GM20000 (cell line): ENCODE measurements at regions not wholly inside any gene's neighbourhood (a gene's known extent, or its start where the extent isn't known, plus 50 kb on each side); places are given as distances from the start of the nearest gene placed in this dataset.
A peak's percentile ranks its signal among the peaks of the same experiment; 100 is the strongest.

Experiments used
- DNase-seq: peaks from one replicate; pipeline ENCODE4 v3.0.0; 2012; ENCODE audit warnings: low spot score
- CTCF ChIP-seq: IDR thresholded peaks from 2 replicates; pipeline ENCODE4 v1.5.1; 2012; ENCODE audit warnings: mild to moderate bottlenecking, control low read depth; ENCODE audit errors: extremely low read depth, missing control alignments

DNA sequence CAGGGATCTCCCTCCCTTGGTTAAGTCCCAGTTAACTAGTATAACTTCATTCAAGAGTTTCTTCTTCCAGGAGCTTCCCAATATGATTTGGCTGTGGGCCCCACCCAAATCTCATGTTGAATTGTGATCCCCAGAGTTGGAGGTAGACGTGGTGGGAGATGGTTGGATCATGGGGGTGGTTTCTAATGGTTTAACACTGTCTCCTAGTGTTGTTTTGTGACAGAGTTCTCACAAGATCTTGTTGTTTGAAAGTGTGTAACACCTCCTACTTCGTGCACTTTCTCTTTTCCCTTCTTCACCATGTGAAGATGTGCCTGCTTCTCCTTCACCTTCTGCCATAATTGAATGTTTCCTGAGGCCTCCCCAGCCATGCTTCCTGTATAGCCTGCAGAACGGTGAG is 251.8 kb upstream of the FGGY start:
- DNase-seq = no peak
- TF ChIP-seq CTCF = no peak

GRCh38 chr1:59045636-59046035 is 251.3 kb upstream of the FGGY start:
- TF ChIP-seq CTCF = no peak
- DNase-seq = peak; percentile 25

GRCh38 chr1:59046134-59046533 is 250.8 kb upstream of the FGGY start:
- DNase-seq = no peak
- TF ChIP-seq CTCF = no peak

GRCh38 chr1:59046730-59047157 is 250.2 kb upstream of the FGGY start:
- TF ChIP-seq CTCF = no peak
- DNase-seq = peak; percentile 76

DNA sequence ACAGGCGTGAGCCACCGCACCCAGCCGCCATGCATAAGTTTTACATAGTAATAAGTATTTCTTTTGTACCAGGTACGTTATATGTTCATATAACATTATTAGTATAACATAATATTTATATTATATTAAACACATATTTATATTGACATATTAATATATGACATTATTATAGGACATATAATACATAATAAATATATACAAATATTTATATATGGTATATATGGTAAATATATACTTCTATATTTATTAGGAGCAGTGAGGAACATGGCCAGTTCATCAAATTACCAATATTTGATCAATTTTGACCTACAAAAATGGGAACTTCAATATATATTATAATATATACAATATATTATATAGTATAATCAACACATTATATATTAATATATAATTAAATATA is 245.9 kb upstream of the FGGY start:
- no peak for DNase-seq
- no peak for TF ChIP-seq CTCF

- DNase-seq = no peak
- no peak for TF ChIP-seq CTCF
These were observed 244.7 kb upstream of the FGGY start for GRCh38 chr1:59052166-59052590.

- no peak for TF ChIP-seq CTCF
- DNase-seq = no peak
These were observed 242.7 kb upstream of the FGGY start for GRCh38 chr1:59054172-59054571.
